ENCODE measurements at regions not wholly inside any gene's neighbourhood (a gene's known extent, or its start where the extent isn't known, plus 50 kb on each side); places are given as distances from the start of the nearest gene placed in this dataset.

GRCh38 chr3:6425289-6425820 is 435.6 kb upstream of the GRM7 start:
- TF ChIP-seq, protein P1, sequence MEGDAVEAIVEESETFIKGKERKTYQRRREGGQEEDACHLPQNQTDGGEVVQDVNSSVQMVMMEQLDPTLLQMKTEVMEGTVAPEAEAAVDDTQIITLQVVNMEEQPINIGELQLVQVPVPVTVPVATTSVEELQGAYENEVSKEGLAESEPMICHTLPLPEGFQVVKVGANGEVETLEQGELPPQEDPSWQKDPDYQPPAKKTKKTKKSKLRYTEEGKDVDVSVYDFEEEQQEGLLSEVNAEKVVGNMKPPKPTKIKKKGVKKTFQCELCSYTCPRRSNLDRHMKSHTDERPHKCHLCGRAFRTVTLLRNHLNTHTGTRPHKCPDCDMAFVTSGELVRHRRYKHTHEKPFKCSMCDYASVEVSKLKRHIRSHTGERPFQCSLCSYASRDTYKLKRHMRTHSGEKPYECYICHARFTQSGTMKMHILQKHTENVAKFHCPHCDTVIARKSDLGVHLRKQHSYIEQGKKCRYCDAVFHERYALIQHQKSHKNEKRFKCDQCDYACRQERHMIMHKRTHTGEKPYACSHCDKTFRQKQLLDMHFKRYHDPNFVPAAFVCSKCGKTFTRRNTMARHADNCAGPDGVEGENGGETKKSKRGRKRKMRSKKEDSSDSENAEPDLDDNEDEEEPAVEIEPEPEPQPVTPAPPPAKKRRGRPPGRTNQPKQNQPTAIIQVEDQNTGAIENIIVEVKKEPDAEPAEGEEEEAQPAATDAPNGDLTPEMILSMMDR (conservative IDR thresholded peaks at IDR 0.05; ENCODE audit: low read length) = no peak
- no peak for TF ChIP-seq EZH2phosphoT487 (IDR thresholded peaks at IDR 0.05; ENCODE audit: borderline replicate concordance)

Data from Loucy (cell line).